Endodermal cell (in vitro differentiated cells): ENCODE measurements at regions not wholly inside any gene's neighbourhood (a gene's known extent, or its start where the extent isn't known, plus 50 kb on each side); places are given as distances from the start of the nearest gene placed in this dataset.

Experiments
- DNase-seq: peaks from one replicate; pipeline ENCODE4 v3.0.0-alpha.2; 2017
- H3K27ac ChIP-seq: 2 replicates; pipeline ENCODE4 v1.5.1; 2013; ENCODE audit warnings: mild to moderate bottlenecking, low read depth, low read length, moderate library complexity
- H3K27me3 ChIP-seq: 2 replicates; pipeline ENCODE4 v1.6.1; 2013; ENCODE audit warnings: mild to moderate bottlenecking, low read length, moderate library complexity; ENCODE audit not compliant: insufficient read depth, control insufficient read depth, poor library complexity, severe bottlenecking
- H3K36me3 ChIP-seq: 2 replicates; pipeline ENCODE4 v1.7.0; 2013; ENCODE audit warnings: mild to moderate bottlenecking, low read length, moderate library complexity; ENCODE audit not compliant: control insufficient read depth, insufficient read depth
- H3K4me1 ChIP-seq: one replicate; pipeline ENCODE4 v1.7.0; 2013; ENCODE audit warnings: low read length; ENCODE audit not compliant: control insufficient read depth, insufficient read depth
- H3K4me3 ChIP-seq: 2 replicates; pipeline ENCODE4 v1.5.1; 2013; ENCODE audit warnings: mild to moderate bottlenecking, low read length, moderate library complexity
- H3K9ac ChIP-seq: 2 replicates; pipeline ENCODE4 v1.6.1; 2013; ENCODE audit warnings: mild to moderate bottlenecking, low read length, moderate library complexity; ENCODE audit not compliant: poor library complexity, severe bottlenecking; ENCODE audit errors: extremely low read depth
- H3K9me3 ChIP-seq: 2 replicates; pipeline ENCODE4 v1.6.1; 2013; ENCODE audit warnings: mild to moderate bottlenecking, low read length, moderate library complexity; ENCODE audit not compliant: control insufficient read depth
- H3K27ac Mint-ChIP-seq: 2 replicates; pipeline ENCODE4 v1.8.0; 2020; ENCODE audit warnings: mixed read lengths
- H3K27me3 Mint-ChIP-seq: 2 replicates; pipeline ENCODE4 v1.8.0; 2021; ENCODE audit warnings: mild to moderate bottlenecking, mixed read lengths; ENCODE audit not compliant: insufficient read depth
- H3K36me3 Mint-ChIP-seq: 2 replicates; pipeline ENCODE4 v1.8.0; 2020; ENCODE audit warnings: low read depth, mixed read lengths
- H3K4me1 Mint-ChIP-seq: 2 replicates; pipeline ENCODE4 v1.8.0; 2020; ENCODE audit warnings: mixed read lengths
- H3K4me3 Mint-ChIP-seq: 2 replicates; pipeline ENCODE4 v1.8.0; 2020; ENCODE audit warnings: mild to moderate bottlenecking, moderate library complexity, mixed read lengths
- H3K9me3 Mint-ChIP-seq: 2 replicates; pipeline ENCODE4 v1.8.0; 2020; ENCODE audit warnings: mild to moderate bottlenecking, mixed read lengths
- CTCF ChIP-seq: fragments of 200-600 bp; sonication (generic); conservative IDR thresholded peaks from 2 replicates; pipeline ENCODE4 v1.5.0; 2021; ENCODE audit warnings: antibody characterized with exemption, mild to moderate bottlenecking
- WGBS, 2 experiments: methylation state at CpG; one replicate each; pipeline versions ENCODE4 v1.1.5 to v1.1.7; 2013; ENCODE audit warnings: missing lambda C conversion rate in 2 of 2, mixed read lengths in 1 of 2; ENCODE audit not compliant: insufficient coverage in 1 of 2, insufficient read length in 1 of 2; 5-methylcytosine and 5-hydroxymethylcytosine counted together

DNA sequence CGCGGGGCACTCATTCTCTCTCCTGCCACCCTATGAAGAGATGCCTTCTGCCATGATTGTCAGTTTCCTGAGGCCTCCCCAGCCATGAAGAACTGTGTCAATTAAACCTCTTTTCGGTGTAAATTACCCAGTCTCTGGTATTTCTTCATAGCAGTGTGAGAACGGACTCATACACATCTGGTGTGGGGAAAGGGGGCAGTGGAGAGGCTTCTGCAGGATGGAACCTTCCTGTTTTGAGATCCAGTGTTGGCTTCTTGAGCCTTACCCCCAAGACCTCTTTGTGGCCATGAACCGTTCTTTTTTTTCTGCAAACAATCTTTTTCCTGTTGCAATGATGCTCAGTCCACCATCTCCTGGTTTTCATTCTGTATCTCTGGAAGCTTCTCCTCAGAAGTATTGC is 248.4 kb downstream of the PRDM2 start:
- TF ChIP-seq CTCF, result no peak
- H3K4me3 ChIP-seq, result no peak overlapping the region
- H3K27ac ChIP-seq, result no peak overlapping the region
- H3K4me1 ChIP-seq, result peaks cover 4% of the 10 kb centered on the region
- H3K27me3 ChIP-seq, result peaks cover 26% of the 10 kb centered on the region
- 83 to 84% methylated on average over 5 of the region's 5 CpGs for WGBS, 2 experiments
- H3K9me3 ChIP-seq, result no peaks in the 10 kb centered on the region
- no peak for DNase-seq
- no peak overlapping the region for H3K27ac Mint-ChIP-seq
- H3K9ac ChIP-seq, result no peak overlapping the region
- H3K36me3 ChIP-seq, result no peaks in the 10 kb centered on the region
- no peaks in the 10 kb centered on the region for H3K36me3 Mint-ChIP-seq
- peaks cover 24% of the 10 kb centered on the region for H3K27me3 Mint-ChIP-seq
- H3K4me3 Mint-ChIP-seq, result no peak overlapping the region
- no peaks in the 10 kb centered on the region for H3K9me3 Mint-ChIP-seq
- H3K4me1 Mint-ChIP-seq, result peaks cover 24% of the 10 kb centered on the region

- H3K9me3 ChIP-seq, result no peaks in the 10 kb centered on the region
- H3K36me3 ChIP-seq, result no peaks in the 10 kb centered on the region
- H3K27me3 Mint-ChIP-seq, result peaks cover 24% of the 10 kb centered on the region
- H3K4me1 Mint-ChIP-seq, result peaks cover 26% of the 10 kb centered on the region
- no peaks in the 10 kb centered on the region for H3K36me3 Mint-ChIP-seq
- H3K4me1 ChIP-seq, result peaks cover 4% of the 10 kb centered on the region
- TF ChIP-seq CTCF, result no peak
- H3K9me3 Mint-ChIP-seq, result no peaks in the 10 kb centered on the region
- peaks cover 26% of the 10 kb centered on the region for H3K27me3 ChIP-seq
- no peak for DNase-seq
- H3K27ac Mint-ChIP-seq, result no peak overlapping the region
- H3K27ac ChIP-seq, result no peak overlapping the region
- WGBS, 2 experiments, result 88 to 89% methylated on average over 6 of the region's 6 CpGs
- H3K9ac ChIP-seq, result no peak overlapping the region
- no peak overlapping the region for H3K4me3 ChIP-seq
- H3K4me3 Mint-ChIP-seq, result no peak overlapping the region
These were observed 249.0 kb downstream of the PRDM2 start for GRCh38 chr1:13948888-13949391.

GRCh38 chr1:13949546-13949945 is 249.6 kb downstream of the PRDM2 start:
- WGBS, 2 experiments, result 97 to 100% methylated on average over 2 to 3 of the region's 4 CpGs
- Mint-ChIP-seq H3K27ac (no peak overlapping the region), H3K4me1 (peaks cover 26% of the 10 kb centered on the region), H3K27me3 (peaks cover 24% of the 10 kb centered on the region), H3K4me3 (no peak overlapping the region), H3K36me3 (no peaks in the 10 kb centered on the region), H3K9me3 (no peaks in the 10 kb centered on the region)
- H3K4me3 ChIP-seq, result no peak overlapping the region
- no peaks in the 10 kb centered on the region for H3K9me3 ChIP-seq
- peaks cover 4% of the 10 kb centered on the region for H3K4me1 ChIP-seq
- no peaks in the 10 kb centered on the region for H3K36me3 ChIP-seq
- H3K27ac ChIP-seq, result no peak overlapping the region
- DNase-seq, result no peak
- H3K27me3 ChIP-seq, result peaks cover 26% of the 10 kb centered on the region
- H3K9ac ChIP-seq, result no peak overlapping the region
- TF ChIP-seq CTCF, result no peak
